ENCODE measurements at regions not wholly inside any gene's neighbourhood (a gene's known extent, or its start where the extent isn't known, plus 50 kb on each side); places are given as distances from the start of the nearest gene placed in this dataset.

DNA sequence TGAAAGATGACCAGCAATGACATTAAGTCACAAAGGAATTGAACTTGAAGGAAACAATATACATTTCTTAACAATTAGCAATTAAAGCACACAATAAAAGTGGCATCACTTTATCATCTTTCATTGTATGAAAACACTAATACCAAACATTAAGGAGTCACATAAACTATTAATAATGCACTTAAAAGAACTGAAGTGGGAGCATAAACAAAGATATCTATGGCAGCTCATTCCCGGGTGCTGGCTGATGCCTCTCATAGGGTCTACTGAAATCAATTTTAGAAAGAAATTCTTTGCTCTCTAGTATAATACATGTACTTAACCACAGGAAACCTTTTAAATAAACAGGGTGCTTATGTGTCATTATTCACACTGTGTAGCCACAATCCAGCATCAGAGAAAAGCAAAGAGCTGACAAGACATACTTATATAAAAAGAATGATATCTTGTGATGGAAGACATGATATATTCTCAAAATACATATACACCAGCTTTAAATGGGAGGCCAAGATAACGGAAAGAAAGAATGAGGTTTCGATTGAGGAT, 1207.8 kb downstream of the EFNB2 start:
- no peak overlapping the region for H3K27ac ChIP-seq (ENCODE audit: low read depth, low read length, poor library complexity, severe bottlenecking)
- H2AFZ ChIP-seq (ENCODE audit: low read length) = no peak overlapping the region
- TF ChIP-seq EZH2phosphoT487 (IDR thresholded peaks at IDR 0.05; ENCODE audit: borderline replicate concordance, low read depth, low read length) = no peak
- TF ChIP-seq, protein P1, sequence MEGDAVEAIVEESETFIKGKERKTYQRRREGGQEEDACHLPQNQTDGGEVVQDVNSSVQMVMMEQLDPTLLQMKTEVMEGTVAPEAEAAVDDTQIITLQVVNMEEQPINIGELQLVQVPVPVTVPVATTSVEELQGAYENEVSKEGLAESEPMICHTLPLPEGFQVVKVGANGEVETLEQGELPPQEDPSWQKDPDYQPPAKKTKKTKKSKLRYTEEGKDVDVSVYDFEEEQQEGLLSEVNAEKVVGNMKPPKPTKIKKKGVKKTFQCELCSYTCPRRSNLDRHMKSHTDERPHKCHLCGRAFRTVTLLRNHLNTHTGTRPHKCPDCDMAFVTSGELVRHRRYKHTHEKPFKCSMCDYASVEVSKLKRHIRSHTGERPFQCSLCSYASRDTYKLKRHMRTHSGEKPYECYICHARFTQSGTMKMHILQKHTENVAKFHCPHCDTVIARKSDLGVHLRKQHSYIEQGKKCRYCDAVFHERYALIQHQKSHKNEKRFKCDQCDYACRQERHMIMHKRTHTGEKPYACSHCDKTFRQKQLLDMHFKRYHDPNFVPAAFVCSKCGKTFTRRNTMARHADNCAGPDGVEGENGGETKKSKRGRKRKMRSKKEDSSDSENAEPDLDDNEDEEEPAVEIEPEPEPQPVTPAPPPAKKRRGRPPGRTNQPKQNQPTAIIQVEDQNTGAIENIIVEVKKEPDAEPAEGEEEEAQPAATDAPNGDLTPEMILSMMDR (conservative IDR thresholded peaks at IDR 0.05; ENCODE audit: low read length) = no peak
- H3K36me3 ChIP-seq (ENCODE audit: insufficient read depth, low read length) = no peaks in the 10 kb centered on the region
- no peaks in the 10 kb centered on the region for H4K20me1 ChIP-seq (ENCODE audit: insufficient read depth, low read length)
- DNase-seq (ENCODE audit: low spot score) = no peak
- BruUV-seq (replicated peaks) = no TSS peak
- intact Hi-C loops (cut with micrococcal nuclease; ENCODE audit: unreplicated experiment) = no loop called here
- H3K4me1 ChIP-seq (ENCODE audit: insufficient read depth, low read length, poor library complexity, severe bottlenecking) = no peaks in the 10 kb centered on the region
- ChIA-PET POLR2A (no interaction called here), CTCF (ENCODE audit: unreplicated experiment) (no interaction called here)
- H3K9me2 ChIP-seq (ENCODE audit: insufficient read depth, low read length) = no peaks in the 10 kb centered on the region
- no peaks in the 10 kb centered on the region for H3K9me3 ChIP-seq (ENCODE audit: low read length)
- no peaks in the 10 kb centered on the region for H3K79me2 ChIP-seq (ENCODE audit: insufficient read depth, low read depth, low read length)
- H3K4me3 ChIP-seq (ENCODE audit: low read depth, low read length, poor library complexity, severe bottlenecking) = no peak overlapping the region
- no peak overlapping the region for H3K4me2 ChIP-seq (ENCODE audit: low read length)

DNA sequence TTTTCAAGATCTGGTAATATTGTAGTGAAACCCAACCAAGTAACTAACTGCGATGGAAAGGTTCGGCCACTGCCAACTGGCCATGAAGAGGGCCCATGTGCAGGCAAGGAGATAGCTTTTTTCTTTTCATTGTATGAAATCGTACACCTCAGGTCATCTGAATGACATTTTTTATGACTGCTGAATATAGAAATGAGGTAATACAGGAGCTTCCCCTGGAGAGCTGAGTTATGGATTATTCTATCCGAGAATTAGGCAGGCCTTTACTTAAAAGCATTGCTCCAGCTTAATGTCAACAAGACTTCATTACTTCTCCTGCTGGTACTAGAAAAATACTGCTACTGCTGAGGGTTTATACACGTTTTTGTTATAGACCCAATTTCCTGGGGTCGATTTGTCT, 1215.6 kb downstream of the EFNB2 start:
- Histone ChIP-seq H3K4me1 (ENCODE audit: insufficient read depth, low read length, poor library complexity, severe bottlenecking) (no peaks in the 10 kb centered on the region), H3K9me2 (ENCODE audit: insufficient read depth, low read length) (no peaks in the 10 kb centered on the region), H3K36me3 (ENCODE audit: insufficient read depth, low read length) (no peaks in the 10 kb centered on the region), H4K20me1 (ENCODE audit: insufficient read depth, low read length) (no peaks in the 10 kb centered on the region), H3K9me3 (ENCODE audit: low read length) (no peaks in the 10 kb centered on the region), H3K4me2 (ENCODE audit: low read length) (no peak overlapping the region), H2AFZ (ENCODE audit: low read length) (no peak overlapping the region), H3K4me3 (ENCODE audit: low read depth, low read length, poor library complexity, severe bottlenecking) (no peak overlapping the region), H3K79me2 (ENCODE audit: insufficient read depth, low read depth, low read length) (no peaks in the 10 kb centered on the region), H3K27ac (ENCODE audit: low read depth, low read length, poor library complexity, severe bottlenecking) (no peak overlapping the region)
- intact Hi-C loops (cut with micrococcal nuclease; ENCODE audit: unreplicated experiment) = no loop called here
- ChIA-PET CTCF (ENCODE audit: unreplicated experiment) (no interaction called here), POLR2A (no interaction called here)
- no peak for DNase-seq (ENCODE audit: low spot score)
- TF ChIP-seq, protein P1 (conservative IDR thresholded peaks at IDR 0.05; ENCODE audit: low read length) = no peak
- no peak for TF ChIP-seq EZH2phosphoT487 (IDR thresholded peaks at IDR 0.05; ENCODE audit: borderline replicate concordance, low read depth, low read length)
- BruUV-seq (replicated peaks) = no TSS peak

DNA sequence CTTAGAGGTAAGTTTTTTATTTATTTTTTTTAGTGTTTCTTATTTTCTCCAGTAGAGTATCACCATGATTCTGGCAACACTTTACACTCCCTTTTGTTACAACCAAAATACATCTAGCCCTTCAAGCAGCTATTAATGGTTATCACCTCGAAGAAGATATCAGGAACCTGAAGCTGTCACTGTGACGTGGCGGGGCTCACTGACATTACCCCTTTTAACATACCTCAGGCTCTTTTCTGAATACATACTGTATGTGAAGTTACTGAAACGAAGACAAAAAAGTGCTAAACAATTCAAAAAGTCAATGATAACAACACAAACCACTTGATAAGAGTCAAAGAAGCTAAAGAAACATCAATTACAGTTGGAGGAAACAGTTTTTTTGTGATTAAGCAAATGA, 1218.7 kb downstream of the EFNB2 start:
- ChIA-PET CTCF (ENCODE audit: unreplicated experiment) (no interaction called here), POLR2A (no interaction called here)
- intact Hi-C loops (cut with micrococcal nuclease; ENCODE audit: unreplicated experiment) = no loop called here
- Histone ChIP-seq H3K9me3 (ENCODE audit: low read length) (no peaks in the 10 kb centered on the region), H3K4me1 (ENCODE audit: insufficient read depth, low read length, poor library complexity, severe bottlenecking) (no peaks in the 10 kb centered on the region), H2AFZ (ENCODE audit: low read length) (no peak overlapping the region), H4K20me1 (ENCODE audit: insufficient read depth, low read length) (no peaks in the 10 kb centered on the region), H3K4me3 (ENCODE audit: low read depth, low read length, poor library complexity, severe bottlenecking) (no peak overlapping the region), H3K27ac (ENCODE audit: low read depth, low read length, poor library complexity, severe bottlenecking) (no peak overlapping the region), H3K36me3 (ENCODE audit: insufficient read depth, low read length) (no peaks in the 10 kb centered on the region), H3K4me2 (ENCODE audit: low read length) (no peak overlapping the region), H3K79me2 (ENCODE audit: insufficient read depth, low read depth, low read length) (no peaks in the 10 kb centered on the region), H3K9me2 (ENCODE audit: insufficient read depth, low read length) (no peaks in the 10 kb centered on the region)
- no peak for TF ChIP-seq EZH2phosphoT487 (IDR thresholded peaks at IDR 0.05; ENCODE audit: borderline replicate concordance, low read depth, low read length)
- TF ChIP-seq, protein P1 (conservative IDR thresholded peaks at IDR 0.05; ENCODE audit: low read length) = no peak
- no TSS peak for BruUV-seq (replicated peaks)
- DNase-seq (ENCODE audit: low spot score) = no peak

All from OCI-LY7 (cell line).